Endothelial cell of umbilical vein (primary cell): ENCODE measurements at regions not wholly inside any gene's neighbourhood (a gene's known extent, or its start where the extent isn't known, plus 50 kb on each side); places are given as distances from the start of the nearest gene placed in this dataset.

Experiments
- BruUV-seq: library from RNA; stranded (reverse); fragments of 400-500 nt; replicated peaks from 2 replicates; lab custom pipeline; 2021; lab: Mats Ljungman, UMichigan
- CTCF ChIA-PET: fragments of 300-600, 350-600 bp; sonication (Branson Sonifier 250); formaldehyde crosslinking; loops from one replicate; lab custom pipeline; 2021; ENCODE audit warnings: antibody characterized with exemption, inconsistent platforms; lab: Charles Lee
- POLR2A ChIA-PET: fragments of 300-600, 350-600 bp; sonication (Branson Sonifier 250); formaldehyde crosslinking; loops from one replicate; lab custom pipeline; 2021; ENCODE audit warnings: antibody characterized with exemption, inconsistent platforms; lab: Charles Lee
- DNase-seq: peaks from one replicate; pipeline ENCODE4 v3.0.0-alpha.2; 2011; ENCODE audit warnings: low read depth, low spot score
- FAIRE-seq: peaks from 2 replicates; lab custom pipeline; 2011; peaks lifted over from hg19 to GRCh38; lab: Jason Lieb, UNC
- H2AFZ ChIP-seq: 2 replicates; pipeline ENCODE4 v1.6.0; 2012; ENCODE audit warnings: low read depth, low read length, control low read depth, inconsistent platforms
- H3K27ac ChIP-seq: 2 replicates; pipeline ENCODE4 v1.5.1; 2011; ENCODE audit warnings: low read depth, mild to moderate bottlenecking, control low read depth, low read length, moderate library complexity; ENCODE audit not compliant: insufficient read depth
- H3K27me3 ChIP-seq, 2 experiments: 2 replicates each; pipeline versions ENCODE4 v1.6.0 to v1.6.1; 2011; ENCODE audit warnings: low read length in 2 of 2, mixed read lengths in 1 of 2; ENCODE audit not compliant: control insufficient read depth in 2 of 2, insufficient read depth in 2 of 2
- H3K36me3 ChIP-seq, 2 experiments: 2 replicates in 1 of 2; 3 replicates in 1 of 2; pipeline ENCODE4 v1.5.1; 2011; ENCODE audit warnings: low read length in 2 of 2, mild to moderate bottlenecking in 1 of 2, moderate library complexity in 1 of 2; ENCODE audit not compliant: control insufficient read depth in 2 of 2, insufficient read depth in 2 of 2; ENCODE audit errors: extremely low read depth in 1 of 2
- H3K4me1 ChIP-seq: 3 replicates; pipeline ENCODE4 v1.5.1; 2011; ENCODE audit warnings: mild to moderate bottlenecking, low read length; ENCODE audit not compliant: control insufficient read depth, insufficient read depth; ENCODE audit errors: extremely low read depth
- H3K4me2 ChIP-seq: 2 replicates; pipeline ENCODE4 v1.6.1; 2011; ENCODE audit warnings: low read length, control low read depth, mixed read lengths; ENCODE audit not compliant: insufficient read depth
- H3K4me3 ChIP-seq, 3 experiments: fragments of 200-600 bp in 1 of 3; sonication (generic), shearing (Covaris generic) in 1 of 3; replicated peaks in 1 of 3; 2 replicates each; pipeline ENCODE4 v1.5.1; 2011 to 2016; ENCODE audit warnings: control low read depth in 3 of 3, low read length in 3 of 3, mild to moderate bottlenecking in 2 of 3, inconsistent platforms in 1 of 3, low read depth in 1 of 3, moderate library complexity in 1 of 3; ENCODE audit not compliant: insufficient read depth in 1 of 3
- H3K79me2 ChIP-seq: 2 replicates; pipeline ENCODE4 v1.6.0; 2012; ENCODE audit warnings: low read length, inconsistent platforms; ENCODE audit not compliant: control insufficient read depth, insufficient read depth
- H3K9ac ChIP-seq: replicated peaks from 2 replicates; pipeline ENCODE3; 2011; ENCODE audit warnings: low read length, control low read depth; ENCODE audit not compliant: insufficient read depth; ENCODE audit errors: extremely low read depth
- H3K9me1 ChIP-seq: replicated peaks from 3 replicates; pipeline ENCODE4 v1.6.0; 2011; ENCODE audit warnings: mild to moderate bottlenecking, low read length; ENCODE audit not compliant: control insufficient read depth, insufficient read depth; ENCODE audit errors: extremely low read depth
- H3K9me3 ChIP-seq: replicated peaks from 2 replicates; pipeline ENCODE4 v1.5.1; 2012; ENCODE audit warnings: low read length, inconsistent platforms; ENCODE audit not compliant: control insufficient read depth, insufficient read depth
- H4K20me1 ChIP-seq: replicated peaks from 2 replicates; pipeline ENCODE3; 2011; ENCODE audit warnings: mild to moderate bottlenecking, low read length; ENCODE audit not compliant: control insufficient read depth, insufficient read depth; ENCODE audit errors: extremely low read depth
- FOS ChIP-seq: IDR thresholded peaks from 2 replicates; pipeline ENCODE4 v1.6.1; 2011; ENCODE audit warnings: mild to moderate bottlenecking, low read length, moderate library complexity, borderline replicate concordance; ENCODE audit not compliant: insufficient read depth
- GATA2 ChIP-seq: IDR thresholded peaks from 2 replicates; pipeline ENCODE4 v1.7.0; 2011; ENCODE audit warnings: low read depth, mild to moderate bottlenecking, moderate library complexity, mixed read lengths, low read length; ENCODE audit not compliant: insufficient read length, insufficient read depth
- JUN ChIP-seq: IDR thresholded peaks from 2 replicates; pipeline ENCODE4 v1.6.1; 2011; ENCODE audit warnings: borderline replicate concordance, low read depth; ENCODE audit not compliant: insufficient read length, insufficient read depth
- MYC ChIP-seq: IDR thresholded peaks from one replicate; pipeline ENCODE4 v1.6.1; 2011; ENCODE audit warnings: mild to moderate bottlenecking, low read depth, low read length
- POLR2A ChIP-seq: IDR thresholded peaks from 2 replicates; pipeline ENCODE4 v1.6.1; 2012; ENCODE audit warnings: low read depth, mild to moderate bottlenecking, control low read depth, low read length
- POLR2AphosphoS5 ChIP-seq: IDR thresholded peaks from 2 replicates; pipeline ENCODE4 v1.6.1; 2012; ENCODE audit warnings: low read depth, mild to moderate bottlenecking, control low read depth, low read length, moderate library complexity; ENCODE audit not compliant: insufficient read depth
- dilution Hi-C: fragments of 300-500 bp; cut with MboI; formaldehyde crosslinking; loops from one replicate; pipeline ENCODE4 v1.15.0; 2019; ENCODE audit warnings: low sequenced_read_pairs; ENCODE audit not compliant: extremely low pct_ligation_motif_present
- intact Hi-C: fragments of 100-400 bp; cut with micrococcal nuclease; formaldehyde crosslinking; loops from one replicate; pipeline ENCODE4 v1.10.0; 2022
- TF ChIP-seq, protein P1 (sequence below): IDR thresholded peaks from 2 replicates; pipeline ENCODE4 v1.6.1; 2011; ENCODE audit not compliant: insufficient read depth, insufficient read length
- TF ChIP-seq, protein P2 (sequence below), 2 donors: IDR thresholded peaks; 1 replicate in 1 of 2; 2 replicates in 1 of 2; pipeline ENCODE4 v1.5.1; 2011; ENCODE audit warnings: low read length in 2 of 2, mild to moderate bottlenecking in 2 of 2, moderate library complexity in 2 of 2, control low read depth in 1 of 2, inconsistent platforms in 1 of 2, low read depth in 1 of 2; ENCODE audit not compliant: insufficient read depth in 1 of 2; ENCODE audit errors: extremely low read depth in 1 of 2

DNA sequence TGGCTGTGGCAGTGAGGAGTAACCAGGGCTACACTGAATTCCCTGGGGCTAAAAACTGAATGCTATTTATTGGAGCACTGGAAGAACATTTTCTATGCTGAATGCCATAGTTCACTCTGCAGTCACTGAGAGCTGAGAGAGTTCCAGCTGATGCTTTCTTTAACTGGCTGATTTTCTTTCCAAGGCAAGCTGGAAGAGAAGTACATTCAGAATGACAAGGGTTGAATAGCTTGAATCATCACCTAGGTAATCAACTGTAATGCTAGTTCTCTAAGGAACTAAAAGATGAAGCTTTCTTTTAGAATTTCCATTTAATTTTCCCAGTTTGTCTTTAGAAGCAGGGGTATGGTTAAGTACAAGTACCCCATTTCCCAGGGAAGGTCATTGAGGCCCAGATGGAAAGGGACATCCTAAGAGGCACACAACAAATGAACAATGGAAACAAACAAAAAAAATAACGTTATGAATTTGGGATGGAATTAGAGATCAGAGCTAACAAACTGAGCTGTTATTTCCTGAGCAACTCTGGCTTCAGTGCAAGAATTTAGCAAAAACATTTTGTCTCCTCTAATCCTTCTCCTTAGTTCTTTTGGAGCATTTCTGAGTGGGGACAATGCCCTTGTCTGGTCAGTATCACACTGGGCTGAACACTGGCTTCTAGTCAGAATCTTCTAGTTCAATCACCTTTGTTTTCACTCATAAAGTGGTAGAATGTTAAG is 132.8 kb upstream of the REG3A start:
- H3K4me1 ChIP-seq = no peaks in the 10 kb centered on the region
- H3K4me3 ChIP-seq = no peak overlapping the region
- peaks cover 4% of the 10 kb centered on the region for H3K9me3 ChIP-seq
- no peak for DNase-seq
- H4K20me1 ChIP-seq = no peaks in the 10 kb centered on the region
- no peaks in the 10 kb centered on the region for H3K27me3 ChIP-seq
- no peaks in the 10 kb centered on the region for H3K36me3 ChIP-seq
- no peak for FAIRE-seq
- no peak overlapping the region for H3K9ac ChIP-seq
- dilution Hi-C loops = no loop called here
- POLR2A ChIA-PET = no interaction called here
- TF ChIP-seq POLR2AphosphoS5 (no peak), POLR2A (no peak), JUN (no peak), MYC (no peak), GATA2 (no peak), FOS (no peak)
- TF ChIP-seq, protein P1, sequence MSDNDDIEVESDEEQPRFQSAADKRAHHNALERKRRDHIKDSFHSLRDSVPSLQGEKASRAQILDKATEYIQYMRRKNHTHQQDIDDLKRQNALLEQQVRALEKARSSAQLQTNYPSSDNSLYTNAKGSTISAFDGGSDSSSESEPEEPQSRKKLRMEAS = no peak
- TF ChIP-seq, protein P2, sequence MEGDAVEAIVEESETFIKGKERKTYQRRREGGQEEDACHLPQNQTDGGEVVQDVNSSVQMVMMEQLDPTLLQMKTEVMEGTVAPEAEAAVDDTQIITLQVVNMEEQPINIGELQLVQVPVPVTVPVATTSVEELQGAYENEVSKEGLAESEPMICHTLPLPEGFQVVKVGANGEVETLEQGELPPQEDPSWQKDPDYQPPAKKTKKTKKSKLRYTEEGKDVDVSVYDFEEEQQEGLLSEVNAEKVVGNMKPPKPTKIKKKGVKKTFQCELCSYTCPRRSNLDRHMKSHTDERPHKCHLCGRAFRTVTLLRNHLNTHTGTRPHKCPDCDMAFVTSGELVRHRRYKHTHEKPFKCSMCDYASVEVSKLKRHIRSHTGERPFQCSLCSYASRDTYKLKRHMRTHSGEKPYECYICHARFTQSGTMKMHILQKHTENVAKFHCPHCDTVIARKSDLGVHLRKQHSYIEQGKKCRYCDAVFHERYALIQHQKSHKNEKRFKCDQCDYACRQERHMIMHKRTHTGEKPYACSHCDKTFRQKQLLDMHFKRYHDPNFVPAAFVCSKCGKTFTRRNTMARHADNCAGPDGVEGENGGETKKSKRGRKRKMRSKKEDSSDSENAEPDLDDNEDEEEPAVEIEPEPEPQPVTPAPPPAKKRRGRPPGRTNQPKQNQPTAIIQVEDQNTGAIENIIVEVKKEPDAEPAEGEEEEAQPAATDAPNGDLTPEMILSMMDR (IDR thresholded peaks at IDR 0.05; ENCODE audit: extremely low read depth in 1 of 2, insufficient read depth in 1 of 2, low read depth in 1 of 2, low read length in 2 of 2) = no peak
- H2AFZ ChIP-seq = no peak overlapping the region
- no peak overlapping the region for H3K4me2 ChIP-seq
- BruUV-seq = no TSS peak
- intact Hi-C loops = no loop called here
- no peaks in the 10 kb centered on the region for H3K9me1 ChIP-seq
- CTCF ChIA-PET = no interaction called here
- H3K27ac ChIP-seq = no peak overlapping the region
- no peaks in the 10 kb centered on the region for H3K79me2 ChIP-seq
